Smooth muscle cell (in vitro differentiated cells): ENCODE measurements at regions not wholly inside any gene's neighbourhood (a gene's known extent, or its start where the extent isn't known, plus 50 kb on each side); places are given as distances from the start of the nearest gene placed in this dataset.

ENCODE experiments used
- DNase-seq: peaks from one replicate; lab custom pipeline; 2025; ENCODE audit not compliant: unreplicated experiment; lab: John Stamatoyannopoulos, UW
- H2AFZ ChIP-seq: fragments of 200-600 bp; sonication (generic); 2 replicates; pipeline ENCODE4 v1.6.0; 2016; ENCODE audit warnings: antibody characterized with exemption, low read depth, mild to moderate bottlenecking
- H3F3A ChIP-seq: fragments of 200-600 bp; sonication (generic); 2 replicates; pipeline ENCODE4 v1.6.0; 2017; ENCODE audit warnings: antibody characterized with exemption, low read depth
- H3K27ac ChIP-seq: fragments of 200-600 bp; sonication (generic); 2 replicates; pipeline ENCODE4 v1.5.1; 2016; ENCODE audit warnings: low read depth, mild to moderate bottlenecking
- H3K27me3 ChIP-seq: fragments of 200-600 bp; sonication (generic); 2 replicates; pipeline ENCODE4 v1.6.1; 2016; ENCODE audit warnings: low read depth, mild to moderate bottlenecking
- H3K36me3 ChIP-seq: fragments of 200-600 bp; sonication (generic); 2 replicates; pipeline ENCODE4 v1.5.1; 2016; ENCODE audit warnings: low read depth
- H3K4me1 ChIP-seq: fragments of 200-600 bp; sonication (generic); 2 replicates; pipeline ENCODE4 v1.5.1; 2016; ENCODE audit warnings: low read depth
- H3K4me2 ChIP-seq: fragments of 200-600 bp; sonication (generic); 2 replicates; pipeline ENCODE4 v1.6.0; 2016; ENCODE audit warnings: mild to moderate bottlenecking
- H3K4me3 ChIP-seq: fragments of 200-600 bp; sonication (generic); 2 replicates; pipeline ENCODE4 v1.5.1; 2016; ENCODE audit warnings: mild to moderate bottlenecking
- H3K79me2 ChIP-seq: fragments of 200-600 bp; sonication (generic); 2 replicates; pipeline ENCODE4 v1.6.0; 2016; ENCODE audit warnings: low read depth, mild to moderate bottlenecking
- H3K9ac ChIP-seq: fragments of 200-600 bp; sonication (generic); 2 replicates; pipeline ENCODE4 v1.6.0; 2016; ENCODE audit warnings: low read depth
- H3K9me3 ChIP-seq: fragments of 200-600 bp; sonication (generic); replicated peaks from 2 replicates; pipeline ENCODE4 v1.5.1; 2016; ENCODE audit warnings: low read depth
- H4K20me1 ChIP-seq: fragments of 200-600 bp; sonication (generic); 2 replicates; pipeline ENCODE4 v1.6.0; 2016; ENCODE audit warnings: low read depth
- CTCF ChIP-seq: fragments of 200-600 bp; sonication (generic); IDR thresholded peaks from 2 replicates; pipeline ENCODE4 v1.5.1; 2017; ENCODE audit warnings: borderline replicate concordance, mild to moderate bottlenecking, antibody characterized with exemption; ENCODE audit not compliant: insufficient read depth, poor library complexity, severe bottlenecking
- WGBS: methylation state at CpG from one replicate; pipeline ENCODE4 v1.1.7; 2016; ENCODE audit warnings: low lambda C conversion rate; 5-methylcytosine and 5-hydroxymethylcytosine counted together

- H3K4me2 ChIP-seq = no peak overlapping the region
- H3K36me3 ChIP-seq = no peaks in the 10 kb centered on the region
- no peaks in the 10 kb centered on the region for H4K20me1 ChIP-seq
- no peak overlapping the region for H2AFZ ChIP-seq
- no peak overlapping the region for H3K27ac ChIP-seq
- no peak overlapping the region for H3K9ac ChIP-seq
- no peaks in the 10 kb centered on the region for H3K27me3 ChIP-seq
- no peak for DNase-seq
- H3F3A ChIP-seq = no peaks in the 10 kb centered on the region
- H3K9me3 ChIP-seq = no peaks in the 10 kb centered on the region
- 67% methylated on average over 2 of the region's 2 CpGs for WGBS
- H3K4me1 ChIP-seq = no peaks in the 10 kb centered on the region
- no peak overlapping the region for H3K4me3 ChIP-seq
- TF ChIP-seq CTCF = no peak
- H3K79me2 ChIP-seq = no peaks in the 10 kb centered on the region
Measured at GRCh38 chr10:105700218-105700617, 1059.1 kb downstream of the SORCS3 start.

GRCh38 chr10:105699504-105699903, 1058.4 kb downstream of the SORCS3 start:
- no peak for DNase-seq
- Histone ChIP-seq H3K9ac (no peak overlapping the region), H3K9me3 (no peaks in the 10 kb centered on the region), H4K20me1 (no peaks in the 10 kb centered on the region), H3K36me3 (no peaks in the 10 kb centered on the region), H3K4me1 (no peaks in the 10 kb centered on the region), H3K27me3 (no peaks in the 10 kb centered on the region), H3K4me2 (no peak overlapping the region), H3K4me3 (no peak overlapping the region), H3F3A (no peaks in the 10 kb centered on the region), H3K79me2 (no peaks in the 10 kb centered on the region), H2AFZ (no peak overlapping the region), H3K27ac (no peak overlapping the region)
- TF ChIP-seq CTCF = no peak
- WGBS = 78% methylated on average over 5 of the region's 5 CpGs

- TF ChIP-seq CTCF = no peak
- Histone ChIP-seq H3K27ac (no peak overlapping the region), H3K4me2 (no peak overlapping the region), H3K36me3 (no peaks in the 10 kb centered on the region), H3K9ac (no peak overlapping the region), H3K9me3 (no peaks in the 10 kb centered on the region), H4K20me1 (no peaks in the 10 kb centered on the region), H3F3A (no peaks in the 10 kb centered on the region), H3K4me1 (no peaks in the 10 kb centered on the region), H2AFZ (no peak overlapping the region), H3K4me3 (no peak overlapping the region), H3K79me2 (no peaks in the 10 kb centered on the region), H3K27me3 (no peaks in the 10 kb centered on the region)
- DNase-seq = no peak
- WGBS = 88% methylated on average over 2 of the region's 2 CpGs
Measured at GRCh38 chr10:105698592-105698991, 1057.5 kb downstream of the SORCS3 start.

GRCh38 chr10:105697290-105697780, 1056.2 kb downstream of the SORCS3 start:
- H3K4me2 ChIP-seq = no peak overlapping the region
- no peaks in the 10 kb centered on the region for H3K9me3 ChIP-seq
- no peak overlapping the region for H3K4me3 ChIP-seq
- H3K27ac ChIP-seq = no peak overlapping the region
- 94% methylated on average over 3 of the region's 3 CpGs for WGBS
- no peak for TF ChIP-seq CTCF
- H3K36me3 ChIP-seq = no peaks in the 10 kb centered on the region
- no peak for DNase-seq
- no peak overlapping the region for H3K9ac ChIP-seq
- no peaks in the 10 kb centered on the region for H3F3A ChIP-seq
- H4K20me1 ChIP-seq = no peaks in the 10 kb centered on the region
- H3K4me1 ChIP-seq = no peaks in the 10 kb centered on the region
- H3K27me3 ChIP-seq = no peaks in the 10 kb centered on the region
- no peak overlapping the region for H2AFZ ChIP-seq
- H3K79me2 ChIP-seq = no peaks in the 10 kb centered on the region
